ENCODE measurements at regions not wholly inside any gene's neighbourhood (a gene's known extent, or its start where the extent isn't known, plus 50 kb on each side); places are given as distances from the start of the nearest gene placed in this dataset.

- Histone ChIP-seq H3K4me3 (ENCODE audit: control insufficient read depth in 1 of 7, extremely low read depth in 1 of 7, insufficient read depth in 4 of 7, low read depth in 2 of 7, low read length in 6 of 7) (no peak overlapping the region), H3K36me3 (ENCODE audit: control insufficient read depth in 4 of 4, insufficient read depth in 4 of 4, low read length in 3 of 4) (no peaks in the 10 kb centered on the region), H3K9me3 (ENCODE audit: control extremely low read depth in 1 of 5, control insufficient read depth in 4 of 5, insufficient read depth in 2 of 5, low read depth in 1 of 5, low read length in 4 of 5) (peaks cover 0 to 5% (median 2%) of the 10 kb centered on the region in 5 experiments), H3K27ac (ENCODE audit: insufficient read depth in 1 of 2, low read depth in 1 of 2, low read length in 2 of 2, poor library complexity in 1 of 2, severe bottlenecking in 2 of 2) (no peak overlapping the region), H3K4me1 (ENCODE audit: control extremely low read depth in 1 of 4, control insufficient read depth in 4 of 4, insufficient read depth in 4 of 4, low read length in 3 of 4) (peaks cover 2 to 40% (median 31%) of the 10 kb centered on the region in 4 experiments), H3K27me3 (replicated peaks in 2 of 5; ENCODE audit: control insufficient read depth in 4 of 5, insufficient read depth in 5 of 5, low read length in 4 of 5) (no peaks in the 10 kb centered on the region)
- ChIA-PET CTCF (interaction anchor here (1.4 kb wide), 1 partner anchor 9 kb away, joined by 3 read pairs; no protein-coding TSS in a partner anchor), POLR2A (interaction anchor here (1.0 kb wide), 1 partner anchor 49 kb away, joined by 3 read pairs; no protein-coding TSS in a partner anchor)
- WGBS (ENCODE audit: insufficient coverage) = 100% methylated on average over 4 of the region's 4 CpGs
- DNase-seq = no peak
Observed at GRCh38 chr2:128521482-128521881, 202.8 kb upstream of the HS6ST1 start.

GRCh38 chr2:128522829-128523228, 204.2 kb upstream of the HS6ST1 start:
- H3K27me3 ChIP-seq (replicated peaks in 2 of 5; ENCODE audit: control insufficient read depth in 4 of 5, insufficient read depth in 5 of 5, low read length in 4 of 5) = no peaks in the 10 kb centered on the region
- H3K36me3 ChIP-seq (ENCODE audit: control insufficient read depth in 4 of 4, insufficient read depth in 4 of 4, low read length in 3 of 4) = no peaks in the 10 kb centered on the region
- WGBS (ENCODE audit: insufficient coverage) = 87% methylated on average over 3 of the region's 7 CpGs
- peaks cover 2 to 44% (median 31%) of the 10 kb centered on the region in 4 experiments for H3K4me1 ChIP-seq (ENCODE audit: control extremely low read depth in 1 of 4, control insufficient read depth in 4 of 4, insufficient read depth in 4 of 4, low read length in 3 of 4)
- H3K4me3 ChIP-seq (ENCODE audit: control insufficient read depth in 1 of 7, extremely low read depth in 1 of 7, insufficient read depth in 4 of 7, low read depth in 2 of 7, low read length in 6 of 7) = no peak overlapping the region
- ChIA-PET POLR2A (no interaction called here), CTCF (interaction anchor here (1.1 to 1.4 kb wide), 2 partner anchors 202 to 240 kb away, joined by 3 read pairs; no protein-coding TSS in a partner anchor)
- no peak overlapping the region for H3K27ac ChIP-seq (ENCODE audit: insufficient read depth in 1 of 2, low read depth in 1 of 2, low read length in 2 of 2, poor library complexity in 1 of 2, severe bottlenecking in 2 of 2)
- no peak for DNase-seq
- H3K9me3 ChIP-seq (ENCODE audit: control extremely low read depth in 1 of 5, control insufficient read depth in 4 of 5, insufficient read depth in 2 of 5, low read depth in 1 of 5, low read length in 4 of 5) = peaks cover 0 to 5% (median 2%) of the 10 kb centered on the region in 5 experiments

GRCh38 chr2:128523457-128523856, 204.8 kb upstream of the HS6ST1 start:
- Histone ChIP-seq H3K4me1 (ENCODE audit: control extremely low read depth in 1 of 4, control insufficient read depth in 4 of 4, insufficient read depth in 4 of 4, low read length in 3 of 4) (peaks cover 2 to 44% (median 31%) of the 10 kb centered on the region in 4 experiments), H3K4me3 (ENCODE audit: control insufficient read depth in 1 of 7, extremely low read depth in 1 of 7, insufficient read depth in 4 of 7, low read depth in 2 of 7, low read length in 6 of 7) (no peak overlapping the region), H3K9me3 (ENCODE audit: control extremely low read depth in 1 of 5, control insufficient read depth in 4 of 5, insufficient read depth in 2 of 5, low read depth in 1 of 5, low read length in 4 of 5) (peaks cover 0 to 5% (median 2%) of the 10 kb centered on the region in 5 experiments), H3K27me3 (replicated peaks in 2 of 5; ENCODE audit: control insufficient read depth in 4 of 5, insufficient read depth in 5 of 5, low read length in 4 of 5) (no peaks in the 10 kb centered on the region), H3K27ac (ENCODE audit: insufficient read depth in 1 of 2, low read depth in 1 of 2, low read length in 2 of 2, poor library complexity in 1 of 2, severe bottlenecking in 2 of 2) (no peak overlapping the region), H3K36me3 (ENCODE audit: control insufficient read depth in 4 of 4, insufficient read depth in 4 of 4, low read length in 3 of 4) (no peaks in the 10 kb centered on the region)
- WGBS (ENCODE audit: insufficient coverage) = 89% methylated on average over 3 of the region's 4 CpGs
- DNase-seq = no peak
- ChIA-PET POLR2A (no interaction called here), CTCF (interaction anchor here (1.4 kb wide), 1 partner anchor 202 kb away, joined by 3 read pairs; no protein-coding TSS in a partner anchor)

- H3K27ac ChIP-seq (ENCODE audit: insufficient read depth in 1 of 2, low read depth in 1 of 2, low read length in 2 of 2, poor library complexity in 1 of 2, severe bottlenecking in 2 of 2) = no peak overlapping the region
- peaks cover 0 to 5% (median 2%) of the 10 kb centered on the region in 5 experiments for H3K9me3 ChIP-seq (ENCODE audit: control extremely low read depth in 1 of 5, control insufficient read depth in 4 of 5, insufficient read depth in 2 of 5, low read depth in 1 of 5, low read length in 4 of 5)
- H3K4me3 ChIP-seq (ENCODE audit: control insufficient read depth in 1 of 7, extremely low read depth in 1 of 7, insufficient read depth in 4 of 7, low read depth in 2 of 7, low read length in 6 of 7) = no peak overlapping the region
- 90% methylated on average over 6 of the region's 6 CpGs for WGBS (ENCODE audit: insufficient coverage)
- H3K4me1 ChIP-seq (ENCODE audit: control extremely low read depth in 1 of 4, control insufficient read depth in 4 of 4, insufficient read depth in 4 of 4, low read length in 3 of 4) = peaks cover 2 to 43% (median 31%) of the 10 kb centered on the region in 4 experiments
- POLR2A ChIA-PET = no interaction called here
- DNase-seq = no peak
- CTCF ChIA-PET = interaction anchor here (1.1 kb wide), 1 partner anchor 56 kb away, joined by 3 read pairs; no protein-coding TSS in a partner anchor
- H3K27me3 ChIP-seq (replicated peaks in 2 of 5; ENCODE audit: control insufficient read depth in 4 of 5, insufficient read depth in 5 of 5, low read length in 4 of 5) = no peaks in the 10 kb centered on the region
- no peaks in the 10 kb centered on the region for H3K36me3 ChIP-seq (ENCODE audit: control insufficient read depth in 4 of 4, insufficient read depth in 4 of 4, low read length in 3 of 4)
Observed at GRCh38 chr2:128524183-128524582, 205.5 kb upstream of the HS6ST1 start.

GRCh38 chr2:128525653-128526052, 207.0 kb upstream of the HS6ST1 start:
- CTCF ChIA-PET = no interaction called here
- H3K27ac ChIP-seq (ENCODE audit: insufficient read depth in 1 of 2, low read depth in 1 of 2, low read length in 2 of 2, poor library complexity in 1 of 2, severe bottlenecking in 2 of 2) = no peak overlapping the region
- no peaks in the 10 kb centered on the region for H3K27me3 ChIP-seq (replicated peaks in 2 of 5; ENCODE audit: control insufficient read depth in 4 of 5, insufficient read depth in 5 of 5, low read length in 4 of 5)
- WGBS (ENCODE audit: insufficient coverage) = 92% methylated on average over 6 of the region's 6 CpGs
- POLR2A ChIA-PET = no interaction called here
- peaks cover 0 to 5% (median 2%) of the 10 kb centered on the region in 5 experiments for H3K9me3 ChIP-seq (ENCODE audit: control extremely low read depth in 1 of 5, control insufficient read depth in 4 of 5, insufficient read depth in 2 of 5, low read depth in 1 of 5, low read length in 4 of 5)
- no peak overlapping the region for H3K4me3 ChIP-seq (ENCODE audit: control insufficient read depth in 1 of 7, extremely low read depth in 1 of 7, insufficient read depth in 4 of 7, low read depth in 2 of 7, low read length in 6 of 7)
- peak in 2 of 3 donors; percentile 55 to 60 for DNase-seq
- H3K4me1 ChIP-seq (ENCODE audit: control extremely low read depth in 1 of 4, control insufficient read depth in 4 of 4, insufficient read depth in 4 of 4, low read length in 3 of 4) = peaks cover 2 to 28% (median 21%) of the 10 kb centered on the region in 4 experiments
- no peaks in the 10 kb centered on the region for H3K36me3 ChIP-seq (ENCODE audit: control insufficient read depth in 4 of 4, insufficient read depth in 4 of 4, low read length in 3 of 4)

GRCh38 chr2:128526455-128526976, 207.8 kb upstream of the HS6ST1 start:
- 94% methylated on average over 14 of the region's 14 CpGs for WGBS (ENCODE audit: insufficient coverage)
- H3K4me3 ChIP-seq (ENCODE audit: control insufficient read depth in 1 of 7, extremely low read depth in 1 of 7, insufficient read depth in 4 of 7, low read depth in 2 of 7, low read length in 6 of 7) = no peak overlapping the region
- H3K9me3 ChIP-seq (ENCODE audit: control extremely low read depth in 1 of 5, control insufficient read depth in 4 of 5, insufficient read depth in 2 of 5, low read depth in 1 of 5, low read length in 4 of 5) = peaks cover 0 to 5% (median 2%) of the 10 kb centered on the region in 5 experiments
- ChIA-PET POLR2A (no interaction called here), CTCF (no interaction called here)
- H3K27me3 ChIP-seq (replicated peaks in 2 of 5; ENCODE audit: control insufficient read depth in 4 of 5, insufficient read depth in 5 of 5, low read length in 4 of 5) = no peaks in the 10 kb centered on the region
- H3K4me1 ChIP-seq (ENCODE audit: control extremely low read depth in 1 of 4, control insufficient read depth in 4 of 4, insufficient read depth in 4 of 4, low read length in 3 of 4) = peaks cover 0 to 20% (median 12%) of the 10 kb centered on the region in 4 experiments
- no peak overlapping the region for H3K27ac ChIP-seq (ENCODE audit: insufficient read depth in 1 of 2, low read depth in 1 of 2, low read length in 2 of 2, poor library complexity in 1 of 2, severe bottlenecking in 2 of 2)
- no peaks in the 10 kb centered on the region for H3K36me3 ChIP-seq (ENCODE audit: control insufficient read depth in 4 of 4, insufficient read depth in 4 of 4, low read length in 3 of 4)
- DNase-seq = no peak

GRCh38 chr2:128528133-128528532, 209.5 kb upstream of the HS6ST1 start:
- H3K9me3 ChIP-seq (ENCODE audit: control extremely low read depth in 1 of 5, control insufficient read depth in 4 of 5, insufficient read depth in 2 of 5, low read depth in 1 of 5, low read length in 4 of 5) = peaks cover 0 to 5% (median 2%) of the 10 kb centered on the region in 5 experiments
- DNase-seq = no peak
- no peaks in the 10 kb centered on the region for H3K36me3 ChIP-seq (ENCODE audit: control insufficient read depth in 4 of 4, insufficient read depth in 4 of 4, low read length in 3 of 4)
- 94% methylated on average over 4 of the region's 5 CpGs for WGBS (ENCODE audit: insufficient coverage)
- CTCF ChIA-PET = interaction anchor here (1.0 kb wide), 1 partner anchor 208 kb away, joined by 3 read pairs; no protein-coding TSS in a partner anchor
- H3K27me3 ChIP-seq (replicated peaks in 2 of 5; ENCODE audit: control insufficient read depth in 4 of 5, insufficient read depth in 5 of 5, low read length in 4 of 5) = no peaks in the 10 kb centered on the region
- POLR2A ChIA-PET = no interaction called here
- no peak overlapping the region for H3K4me3 ChIP-seq (ENCODE audit: control insufficient read depth in 1 of 7, extremely low read depth in 1 of 7, insufficient read depth in 4 of 7, low read depth in 2 of 7, low read length in 6 of 7)
- no peak overlapping the region for H3K27ac ChIP-seq (ENCODE audit: insufficient read depth in 1 of 2, low read depth in 1 of 2, low read length in 2 of 2, poor library complexity in 1 of 2, severe bottlenecking in 2 of 2)
- peaks cover 0 to 16% (median 5%) of the 10 kb centered on the region in 4 experiments for H3K4me1 ChIP-seq (ENCODE audit: control extremely low read depth in 1 of 4, control insufficient read depth in 4 of 4, insufficient read depth in 4 of 4, low read length in 3 of 4)
